Activated T-cell treated with anti-CD3 and anti-CD28 coated beads, Interleukin-2, amount 50 U/mL, for 72 hours (primary cell): ENCODE measurements at regions not wholly inside any gene's neighbourhood (a gene's known extent, or its start where the extent isn't known, plus 50 kb on each side); places are given as distances from the start of the nearest gene placed in this dataset.

ENCODE experiments used
- ATAC-seq, 2 donors: fragments of 150-1000 bp; cut with Tn5 transposase; replicated peaks in 1 of 2; 2 replicates each; pipeline ENCODE4 v1.10.0; 2021; ENCODE audit warnings: moderate library complexity in 2 of 2, mild to moderate bottlenecking in 1 of 2
- DNase-seq, 2 donors: peaks; one replicate each; pipeline ENCODE4 v3.0.0; 2021 to 2022; ENCODE audit warnings: mixed read lengths in 1 of 2
- H3K27ac Mint-ChIP-seq: one replicate; pipeline ENCODE4 v1.8.0; 2022; ENCODE audit warnings: mild to moderate bottlenecking, moderate library complexity, mixed read lengths
- H3K27me3 Mint-ChIP-seq: one replicate; pipeline ENCODE4 v1.8.0; 2022; ENCODE audit warnings: low read depth, mixed read lengths
- H3K36me3 Mint-ChIP-seq, 2 donors: one replicate each; pipeline ENCODE4 v1.8.0; 2022; ENCODE audit warnings: mixed read lengths in 2 of 2, mild to moderate bottlenecking in 1 of 2; ENCODE audit not compliant: insufficient read depth in 2 of 2
- H3K4me1 Mint-ChIP-seq: one replicate; pipeline ENCODE4 v1.8.0; 2022; ENCODE audit warnings: low read depth, mixed read lengths
- H3K4me3 Mint-ChIP-seq, 2 donors: one replicate each; pipeline ENCODE4 v1.8.0; 2022; ENCODE audit warnings: mild to moderate bottlenecking in 2 of 2, mixed read lengths in 2 of 2, moderate library complexity in 2 of 2
- H3K9me3 Mint-ChIP-seq, 2 donors: one replicate each; pipeline ENCODE4 v1.8.0; 2022; ENCODE audit warnings: mixed read lengths in 2 of 2

DNA sequence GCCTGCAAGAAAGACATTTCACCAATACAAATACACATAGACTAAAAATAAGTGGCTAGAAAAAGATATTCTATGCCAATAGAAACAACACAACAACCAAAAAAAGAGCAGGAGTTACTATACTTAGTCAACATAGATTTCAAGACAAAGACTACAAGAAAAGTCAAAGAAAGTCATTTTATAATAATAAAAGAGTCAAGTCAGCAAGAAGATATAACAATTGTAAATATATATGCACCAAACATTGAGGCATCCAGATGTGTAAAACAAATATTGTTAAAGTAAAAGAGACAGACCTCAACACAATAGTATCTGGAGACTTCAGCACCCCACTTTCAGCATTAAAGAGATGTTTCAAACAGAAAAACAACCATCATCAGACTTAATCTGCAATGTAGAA is 104.6 kb downstream of the AMY1C start:
- H3K4me1 Mint-ChIP-seq = no peaks in the 10 kb centered on the region
- no peak for DNase-seq
- H3K27ac Mint-ChIP-seq = no peak overlapping the region
- ATAC-seq = no peak
- H3K9me3 Mint-ChIP-seq = peaks cover 8 to 12% of the 10 kb centered on the region in 2 donors
- H3K36me3 Mint-ChIP-seq = peaks cover 0 to 2% of the 10 kb centered on the region in 2 donors
- H3K27me3 Mint-ChIP-seq = no peaks in the 10 kb centered on the region
- H3K4me3 Mint-ChIP-seq = no peak overlapping the region

DNA sequence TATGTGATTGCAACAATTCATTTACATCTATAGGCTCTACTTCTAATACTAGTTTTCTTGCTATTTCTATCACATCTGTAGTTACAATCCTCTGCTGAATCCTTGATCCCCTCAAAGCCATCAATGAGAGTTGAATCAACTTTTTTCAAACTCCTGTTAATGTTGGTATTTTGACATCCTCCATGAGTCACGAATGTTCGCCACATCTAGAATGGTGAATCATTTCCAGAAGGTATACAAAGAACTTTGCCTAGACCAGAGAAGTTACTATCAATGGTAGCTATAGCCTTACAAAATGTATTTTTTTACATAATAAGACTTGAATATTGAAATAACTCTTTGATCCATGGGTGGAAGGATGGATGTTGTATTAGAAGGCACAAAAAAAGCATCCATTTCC is 110.0 kb downstream of the AMY1C start:
- ATAC-seq (no peak), DNase-seq (no peak)
- H3K27me3 Mint-ChIP-seq = no peaks in the 10 kb centered on the region
- peaks cover 4 to 8% of the 10 kb centered on the region in 2 donors for H3K9me3 Mint-ChIP-seq
- H3K4me1 Mint-ChIP-seq = no peaks in the 10 kb centered on the region
- H3K27ac Mint-ChIP-seq = no peak overlapping the region
- no peaks in the 10 kb centered on the region for H3K36me3 Mint-ChIP-seq
- no peak overlapping the region for H3K4me3 Mint-ChIP-seq

DNA sequence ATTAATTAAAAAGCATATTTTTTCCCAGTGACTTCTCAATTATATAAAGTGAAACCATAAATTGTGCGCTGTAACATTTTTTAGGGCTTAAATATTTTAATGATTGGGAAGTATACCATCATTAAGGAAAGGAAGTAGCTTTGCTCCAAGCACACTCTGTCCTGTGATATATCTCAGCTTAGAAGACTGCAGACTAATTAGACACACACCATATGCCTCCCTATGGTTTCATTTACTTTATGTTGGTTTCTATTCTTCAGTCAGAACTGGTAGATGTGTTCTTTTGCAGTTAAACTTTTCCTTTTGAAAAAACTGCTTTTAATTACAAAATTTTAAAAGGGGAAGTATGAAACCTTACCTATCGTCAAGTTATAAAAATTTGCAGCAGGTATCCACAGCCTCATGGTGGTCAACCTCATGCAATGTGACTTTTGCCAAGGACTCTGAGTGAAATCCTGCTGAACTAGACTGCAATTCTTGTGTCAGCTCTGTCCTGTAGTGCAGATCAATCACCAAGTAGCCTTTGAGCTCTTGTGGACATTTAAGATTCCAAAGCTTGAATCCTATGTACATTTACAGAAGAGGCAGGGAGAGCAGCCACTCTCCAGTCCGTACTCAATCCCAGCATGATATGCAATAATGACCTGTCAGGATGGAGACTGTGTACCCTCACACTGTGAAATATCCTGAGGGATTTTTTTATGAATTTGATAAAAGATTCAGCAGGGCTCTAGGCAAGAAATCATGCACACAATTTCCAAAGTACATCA is 149.1 kb downstream of the AMY1C start:
- Mint-ChIP-seq H3K4me3 (no peak overlapping the region), H3K27me3 (no peaks in the 10 kb centered on the region), H3K4me1 (no peaks in the 10 kb centered on the region), H3K27ac (no peak overlapping the region), H3K36me3 (peaks cover 2 to 5% of the 10 kb centered on the region in 2 donors), H3K9me3 (peaks cover 8 to 12% of the 10 kb centered on the region in 2 donors)
- DNase-seq = no peak
- ATAC-seq = no peak

- Mint-ChIP-seq H3K36me3 (peaks cover 2 to 5% of the 10 kb centered on the region in 2 donors), H3K4me3 (no peak overlapping the region), H3K4me1 (no peaks in the 10 kb centered on the region), H3K9me3 (peaks cover 8 to 13% of the 10 kb centered on the region in 2 donors), H3K27me3 (no peaks in the 10 kb centered on the region), H3K27ac (no peak overlapping the region)
- ATAC-seq (no peak), DNase-seq (no peak)
Measured at GRCh38 chr1:103900005-103900404, 150.3 kb downstream of the AMY1C start.

- H3K36me3 Mint-ChIP-seq = peaks cover 2 to 5% of the 10 kb centered on the region in 2 donors
- DNase-seq = no peak
- ATAC-seq = no peak
- H3K27me3 Mint-ChIP-seq = no peaks in the 10 kb centered on the region
- no peak overlapping the region for H3K27ac Mint-ChIP-seq
- H3K4me3 Mint-ChIP-seq = no peak overlapping the region
- H3K4me1 Mint-ChIP-seq = no peaks in the 10 kb centered on the region
- H3K9me3 Mint-ChIP-seq = peaks cover 8 to 13% of the 10 kb centered on the region in 2 donors
Measured at GRCh38 chr1:103901072-103901471, 151.4 kb downstream of the AMY1C start.

DNA sequence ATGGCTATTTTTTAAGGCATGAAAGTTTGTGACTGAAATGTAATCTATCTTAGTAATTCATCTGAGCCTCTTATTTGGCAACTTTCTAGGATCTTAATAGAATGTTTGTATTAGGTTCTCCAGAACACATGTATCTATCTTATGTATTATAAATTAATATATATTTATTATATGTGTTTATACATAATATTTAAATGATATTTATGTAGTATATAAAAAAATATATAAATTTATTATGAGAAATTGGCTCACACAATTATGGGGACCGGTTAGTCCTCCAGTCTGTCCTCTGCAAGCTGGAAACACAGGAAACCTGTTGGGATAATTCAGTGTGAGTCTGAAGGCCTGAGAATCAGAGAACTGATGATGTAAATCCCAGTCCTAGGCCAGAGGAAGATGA is 155.7 kb downstream of the AMY1C start:
- Mint-ChIP-seq H3K36me3 (peaks cover 2 to 5% of the 10 kb centered on the region in 2 donors), H3K27ac (no peak overlapping the region), H3K4me1 (no peaks in the 10 kb centered on the region), H3K27me3 (no peaks in the 10 kb centered on the region), H3K9me3 (peaks cover 8 to 10% of the 10 kb centered on the region in 2 donors), H3K4me3 (no peak overlapping the region)
- ATAC-seq = no peak
- no peak for DNase-seq

- Mint-ChIP-seq H3K36me3 (no peaks in the 10 kb centered on the region), H3K4me1 (no peaks in the 10 kb centered on the region), H3K4me3 (no peak overlapping the region)
Measured at GRCh38 chr1:103911450-103911849, 161.8 kb downstream of the AMY1C start.

GRCh38 chr1:103917795-103918194 is 168.1 kb downstream of the AMY1C start:
- Mint-ChIP-seq H3K4me3 (no peak overlapping the region), H3K9me3 (peaks cover 6 to 8% of the 10 kb centered on the region in 2 donors), H3K36me3 (no peaks in the 10 kb centered on the region), H3K4me1 (no peaks in the 10 kb centered on the region), H3K27me3 (no peaks in the 10 kb centered on the region), H3K27ac (no peak overlapping the region)
- ATAC-seq (no peak), DNase-seq (no peak)

More at GRCh38 chr1:103911450-103911849, 161.8 kb downstream of the AMY1C start:
- Mint-ChIP-seq H3K27ac (no peak overlapping the region), H3K9me3 (peaks cover 2 to 8% of the 10 kb centered on the region in 2 donors), H3K27me3 (no peaks in the 10 kb centered on the region)
- no peak for ATAC-seq
- no peak for DNase-seq

- no peak for DNase-seq
- ATAC-seq = no peak
- no peak overlapping the region for H3K4me3 Mint-ChIP-seq
Measured at GRCh38 chr1:103931891-103932290, 182.2 kb downstream of the AMY1C start.

DNA sequence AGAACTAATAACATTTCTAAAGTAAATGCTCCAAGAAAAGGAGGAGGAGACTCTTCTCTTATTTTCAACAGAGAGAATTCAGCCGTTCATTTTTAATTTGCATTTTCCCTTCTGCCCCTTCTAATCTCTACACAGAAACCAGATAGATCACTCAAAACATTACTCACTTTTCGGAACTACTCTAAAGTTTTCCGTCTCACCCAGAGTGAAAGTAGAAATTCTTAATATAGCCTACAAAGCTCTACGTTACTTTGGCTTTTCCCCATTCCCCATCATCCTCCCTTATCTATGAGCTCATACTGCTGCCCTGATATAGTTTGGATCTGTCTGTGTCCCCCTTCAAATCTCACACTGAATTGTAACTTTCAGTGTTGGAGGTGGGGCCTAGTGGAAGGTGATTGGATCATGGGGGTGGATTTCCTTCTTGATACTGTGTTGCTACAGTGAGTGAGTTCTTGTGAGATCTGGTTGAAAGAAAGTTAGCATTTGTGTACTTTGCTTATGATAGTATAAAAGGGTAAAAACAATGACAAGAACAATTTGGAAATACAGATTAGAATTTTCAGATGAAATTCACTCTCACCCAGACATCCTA is 188.2 kb downstream of the AMY1C start:
- no peak for ATAC-seq
- Mint-ChIP-seq H3K9me3 (peaks cover 2 to 4% of the 10 kb centered on the region in 2 donors), H3K36me3 (no peaks in the 10 kb centered on the region), H3K27me3 (no peaks in the 10 kb centered on the region), H3K4me1 (no peaks in the 10 kb centered on the region), H3K4me3 (no peak overlapping the region), H3K27ac (no peak overlapping the region)
- no peak for DNase-seq

More at GRCh38 chr1:103931891-103932290, 182.2 kb downstream of the AMY1C start:
- Mint-ChIP-seq H3K4me1 (no peaks in the 10 kb centered on the region), H3K9me3 (peaks cover 6 to 8% of the 10 kb centered on the region in 2 donors), H3K36me3 (no peaks in the 10 kb centered on the region), H3K27me3 (no peaks in the 10 kb centered on the region), H3K27ac (no peak overlapping the region)

DNA sequence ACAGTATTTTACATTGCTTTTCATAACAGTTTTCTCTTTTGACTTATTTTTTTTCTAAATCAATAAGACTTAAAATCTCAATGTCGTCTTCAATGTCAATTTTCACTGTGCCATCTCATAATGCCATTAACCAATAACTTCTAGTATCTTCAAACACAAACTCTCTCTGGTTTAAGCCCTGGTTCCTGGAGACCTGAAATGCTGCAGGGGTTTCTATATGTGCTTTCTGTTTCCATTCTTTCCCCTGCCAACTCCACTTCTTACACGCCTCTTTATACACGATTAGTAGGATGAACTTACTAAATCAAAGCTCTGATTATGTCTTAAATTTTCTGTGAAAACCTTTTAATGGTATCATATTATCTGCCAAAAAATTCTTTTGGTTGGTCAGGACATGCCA is 191.4 kb downstream of the AMY1C start:
- no peaks in the 10 kb centered on the region for H3K36me3 Mint-ChIP-seq
- no peak overlapping the region for H3K4me3 Mint-ChIP-seq
- ATAC-seq (no peak), DNase-seq (no peak)
- H3K4me1 Mint-ChIP-seq = no peaks in the 10 kb centered on the region
- no peak overlapping the region for H3K27ac Mint-ChIP-seq
- peaks cover 0 to 5% of the 10 kb centered on the region in 2 donors for H3K9me3 Mint-ChIP-seq
- H3K27me3 Mint-ChIP-seq = no peaks in the 10 kb centered on the region

GRCh38 chr1:103942029-103942428 is 192.3 kb downstream of the AMY1C start:
- Mint-ChIP-seq H3K4me3 (no peak overlapping the region), H3K27ac (no peak overlapping the region), H3K27me3 (no peaks in the 10 kb centered on the region), H3K4me1 (no peaks in the 10 kb centered on the region), H3K36me3 (no peaks in the 10 kb centered on the region), H3K9me3 (peaks cover 0 to 5% of the 10 kb centered on the region in 2 donors)
- no peak for ATAC-seq
- no peak for DNase-seq

- Mint-ChIP-seq H3K4me1 (no peaks in the 10 kb centered on the region), H3K36me3 (no peaks in the 10 kb centered on the region), H3K4me3 (no peak overlapping the region), H3K27me3 (no peaks in the 10 kb centered on the region), H3K27ac (no peak overlapping the region), H3K9me3 (peaks cover 0 to 5% of the 10 kb centered on the region in 2 donors)
- DNase-seq (no peak), ATAC-seq (no peak)
Measured at GRCh38 chr1:103945774-103946173, 196.1 kb downstream of the AMY1C start.
